H1 (cell line): ENCODE measurements at regions not wholly inside any gene's neighbourhood (a gene's known extent, or its start where the extent isn't known, plus 50 kb on each side); places are given as distances from the start of the nearest gene placed in this dataset.

Source experiments
- CTCF ChIA-PET: fragments of 300-600 bp; sonication (Branson Sonifier 250); formaldehyde crosslinking; loops from one replicate; lab custom pipeline; 2021; ENCODE audit not compliant: partially characterized antibody; lab: Charles Lee
- POLR2A ChIA-PET: fragments of 300-600 bp; sonication (Branson Sonifier 250); formaldehyde crosslinking; loops from one replicate; lab custom pipeline; 2021; ENCODE audit warnings: inconsistent platforms; ENCODE audit not compliant: partially characterized antibody; lab: Charles Lee
- DNase-seq, 2 experiments: peaks; one replicate each; pipeline versions ENCODE4 v3.0.0 to v3.0.0-alpha.2; 2010 to 2022; ENCODE audit warnings: low spot score in 2 of 2, low read depth in 1 of 2, mixed read lengths in 1 of 2
- FAIRE-seq: peaks from 2 replicates; lab custom pipeline; 2011; peaks lifted over from hg19 to GRCh38; lab: Jason Lieb, UNC
- H2AFZ ChIP-seq: 2 replicates; pipeline ENCODE4 v1.8.1; 2012; ENCODE audit warnings: low read length, inconsistent platforms
- H2AK5ac ChIP-seq: 2 replicates; pipeline ENCODE4 v1.6.1; 2013; ENCODE audit warnings: low read depth, low read length
- H2BK120ac ChIP-seq: replicated peaks from 2 replicates; pipeline ENCODE3; 2013; ENCODE audit warnings: low read depth, low read length, inconsistent platforms
- H2BK12ac ChIP-seq: 2 replicates; pipeline ENCODE4 v1.6.1; 2013; ENCODE audit warnings: low read depth, low read length
- H2BK15ac ChIP-seq: 2 replicates; pipeline ENCODE4 v1.6.1; 2013; ENCODE audit warnings: low read length
- H2BK20ac ChIP-seq: 2 replicates; pipeline ENCODE4 v1.6.1; 2013; ENCODE audit warnings: low read length
- H2BK5ac ChIP-seq: 2 replicates; pipeline ENCODE4 v1.6.1; 2013; ENCODE audit warnings: low read depth, low read length
- H3K14ac ChIP-seq: 2 replicates; pipeline ENCODE4 v1.6.1; 2013; ENCODE audit warnings: inconsistent platforms; ENCODE audit not compliant: insufficient read length
- H3K18ac ChIP-seq: 2 replicates; pipeline ENCODE4 v1.6.1; 2013; ENCODE audit warnings: low read length; ENCODE audit errors: extremely low read depth
- H3K23ac ChIP-seq: 2 replicates; pipeline ENCODE4 v1.6.1; 2013; ENCODE audit warnings: inconsistent platforms; ENCODE audit not compliant: insufficient read length
- H3K23me2 ChIP-seq: 2 replicates; pipeline ENCODE4 v1.6.1; 2013; ENCODE audit warnings: low read depth, low read length
- H3K27ac ChIP-seq: 2 replicates; pipeline ENCODE4 v1.6.1; 2011; ENCODE audit warnings: low read depth, low read length, inconsistent platforms
- H3K27me3 ChIP-seq, 4 experiments: replicated peaks in 1 of 4; 1 replicate in 1 of 4; 2 replicates in 3 of 4; pipeline versions ENCODE4 v1.6.1 to v1.8.1; 2011 to 2013; ENCODE audit warnings: low read length in 3 of 4, mild to moderate bottlenecking in 3 of 4, inconsistent platforms in 2 of 4, mixed read lengths in 2 of 4, moderate library complexity in 1 of 4; ENCODE audit not compliant: control insufficient read depth in 3 of 4, insufficient read depth in 3 of 4; ENCODE audit errors: extremely low read depth in 1 of 4
- H3K36me3 ChIP-seq, 4 experiments: 2 replicates each; pipeline versions ENCODE4 v1.6.1 to v1.8.1; 2011 to 2013; ENCODE audit warnings: mild to moderate bottlenecking in 4 of 4, low read length in 3 of 4, moderate library complexity in 2 of 4, control low read depth in 1 of 4, inconsistent platforms in 1 of 4; ENCODE audit not compliant: insufficient read depth in 4 of 4, control insufficient read depth in 2 of 4
- H3K4ac ChIP-seq: replicated peaks from 2 replicates; pipeline ENCODE3; 2013; ENCODE audit warnings: low read length, low read depth, mixed read lengths, inconsistent platforms; ENCODE audit not compliant: insufficient read length
- H3K4me1 ChIP-seq, 4 experiments: replicated peaks in 1 of 4; 1 replicate in 1 of 4; 2 replicates in 3 of 4; pipeline versions ENCODE4 v1.6.1 to v1.8.1; 2011 to 2013; ENCODE audit warnings: low read length in 3 of 4, inconsistent platforms in 2 of 4, mixed read lengths in 1 of 4; ENCODE audit not compliant: insufficient read depth in 4 of 4, control insufficient read depth in 3 of 4
- H3K4me2 ChIP-seq, 2 experiments: 2 replicates each; pipeline versions ENCODE4 v1.6.1 to v1.8.1; 2011 to 2013; ENCODE audit warnings: low read depth in 2 of 2, low read length in 2 of 2, control low read depth in 1 of 2, inconsistent platforms in 1 of 2, mild to moderate bottlenecking in 1 of 2; ENCODE audit not compliant: insufficient read depth in 1 of 2
- H3K4me3 ChIP-seq, 4 experiments: fragments of 200-600, 300-600 bp in 1 of 4; sonication (generic), shearing (Covaris generic), sonication (Bioruptor Twin) in 1 of 4; 2 replicates each; pipeline versions ENCODE4 v1.5.1 to v1.8.1; 2011 to 2016; ENCODE audit warnings: low read length in 4 of 4, low read depth in 3 of 4, control low read depth in 2 of 4, inconsistent platforms in 2 of 4, mild to moderate bottlenecking in 2 of 4, mixed read lengths in 1 of 4, moderate library complexity in 1 of 4; ENCODE audit not compliant: insufficient read depth in 2 of 4; ENCODE audit errors: extremely low read depth in 1 of 4
- H3K56ac ChIP-seq: replicated peaks from 2 replicates; pipeline ENCODE3; 2013; ENCODE audit warnings: low read depth, mild to moderate bottlenecking, mixed read lengths, low read length, inconsistent platforms; ENCODE audit not compliant: insufficient read length
- H3K79me1 ChIP-seq: 2 replicates; pipeline ENCODE4 v1.6.1; 2013; ENCODE audit warnings: low read depth, low read length, control low read depth
- H3K79me2 ChIP-seq, 2 experiments: 2 replicates each; pipeline versions ENCODE4 v1.6.1 to v1.8.1; 2012 to 2013; ENCODE audit warnings: low read length in 2 of 2, mild to moderate bottlenecking in 2 of 2, inconsistent platforms in 1 of 2; ENCODE audit not compliant: insufficient read depth in 2 of 2, control insufficient read depth in 1 of 2
- H3K9ac ChIP-seq, 4 experiments: replicated peaks in 1 of 4; 1 replicate in 1 of 4; 2 replicates in 3 of 4; pipeline versions ENCODE4 v1.6.1 to v1.8.1; 2011 to 2013; ENCODE audit warnings: low read depth in 3 of 4, low read length in 3 of 4, control low read depth in 2 of 4, mild to moderate bottlenecking in 2 of 4, moderate library complexity in 2 of 4, inconsistent platforms in 1 of 4; ENCODE audit errors: extremely low read depth in 1 of 4
- H3K9me3 ChIP-seq, 2 experiments: 2 replicates each; pipeline versions ENCODE4 v1.6.1 to v1.8.1; 2012 to 2013; ENCODE audit warnings: mild to moderate bottlenecking in 2 of 2, moderate library complexity in 2 of 2, control low read depth in 1 of 2, inconsistent platforms in 1 of 2, low read depth in 1 of 2, low read length in 1 of 2, mixed read lengths in 1 of 2; ENCODE audit not compliant: insufficient read depth in 2 of 2
- H4K20me1 ChIP-seq, 2 experiments: replicated peaks in 1 of 2; 2 replicates each; pipeline versions ENCODE3 to v1.8.1; 2011 to 2013; ENCODE audit warnings: inconsistent platforms in 2 of 2, low read length in 2 of 2, mild to moderate bottlenecking in 1 of 2; ENCODE audit not compliant: insufficient read depth in 2 of 2, control insufficient read depth in 1 of 2
- H4K5ac ChIP-seq: 2 replicates; pipeline ENCODE4 v1.6.1; 2013; ENCODE audit warnings: low read length, low read depth, mixed read lengths, inconsistent platforms; ENCODE audit not compliant: insufficient read length
- H4K8ac ChIP-seq: 2 replicates; pipeline ENCODE4 v1.8.0; 2013; ENCODE audit warnings: mild to moderate bottlenecking, moderate library complexity, low read length, inconsistent platforms; ENCODE audit not compliant: insufficient read depth; ENCODE audit errors: extremely low read depth
- H4K91ac ChIP-seq: replicated peaks from 2 replicates; pipeline ENCODE3; 2013; ENCODE audit warnings: low read length, mixed read lengths, inconsistent platforms; ENCODE audit not compliant: insufficient read length
- ASH2L ChIP-seq: fragments of 200-600, 300-600 bp; sonication (generic); IDR thresholded peaks from one replicate; pipeline ENCODE4 v1.7.1; 2017; ENCODE audit warnings: low read length
- CBX5 ChIP-seq: fragments of 300-800, 300-1000 bp; sonication (generic); IDR thresholded peaks from 2 replicates; pipeline ENCODE4 v1.7.1; 2016; ENCODE audit warnings: antibody characterized with exemption, low read length, low read depth
- CEBPB ChIP-seq: IDR thresholded peaks from 2 replicates; pipeline ENCODE4 v1.6.1; 2012; ENCODE audit warnings: low read depth, low read length
- CTBP2 ChIP-seq: IDR thresholded peaks from 2 replicates; pipeline ENCODE4 v1.7.0; 2011; ENCODE audit warnings: borderline replicate concordance, mild to moderate bottlenecking, moderate library complexity, mixed read lengths, low read length; ENCODE audit not compliant: insufficient read depth, insufficient read length
- HDAC2 ChIP-seq, 2 experiments: fragments of 300-600 bp in 1 of 2; sonication (generic) in 1 of 2; IDR thresholded peaks; 2 replicates each; pipeline ENCODE4 v1.6.1; 2011 to 2012; ENCODE audit warnings: low read depth in 2 of 2, low read length in 2 of 2, mild to moderate bottlenecking in 2 of 2, moderate library complexity in 2 of 2, borderline replicate concordance in 1 of 2, inconsistent platforms in 1 of 2
- JUN ChIP-seq: IDR thresholded peaks from 2 replicates; pipeline ENCODE4 v1.6.1; 2011; ENCODE audit warnings: low read depth, mild to moderate bottlenecking, improper control_type of control experiment, low read length
- KDM5A ChIP-seq: fragments of 200-600 bp; IDR thresholded peaks from 2 replicates; pipeline ENCODE4 v1.7.1; 2012; ENCODE audit warnings: mild to moderate bottlenecking, low read length, inconsistent platforms, mixed read lengths
- NANOG ChIP-seq: IDR thresholded peaks from 2 replicates; pipeline ENCODE4 v1.6.1; 2011; ENCODE audit warnings: low read length, low read depth, mild to moderate bottlenecking, inconsistent platforms; ENCODE audit not compliant: insufficient read depth, poor library complexity, severe bottlenecking
- RFX5 ChIP-seq: IDR thresholded peaks from 2 replicates; pipeline ENCODE4 v1.6.1; 2011; ENCODE audit warnings: low read depth, low read length, improper control_type of control experiment, borderline replicate concordance
- RXRA ChIP-seq: IDR thresholded peaks from 2 replicates; pipeline ENCODE4 v1.6.1; 2011; ENCODE audit warnings: low read depth, mild to moderate bottlenecking, low read length, moderate library complexity; ENCODE audit not compliant: insufficient read depth
- SP4 ChIP-seq: IDR thresholded peaks from 2 replicates; pipeline ENCODE4 v1.6.1; 2012; ENCODE audit warnings: low read length, inconsistent platforms
- SRF ChIP-seq: IDR thresholded peaks from 2 replicates; pipeline ENCODE4 v1.6.1; 2011; ENCODE audit warnings: mild to moderate bottlenecking, low read depth, low read length, moderate library complexity
- TCF12 ChIP-seq: IDR thresholded peaks from 2 replicates; pipeline ENCODE4 v1.6.1; 2011; ENCODE audit warnings: low read depth, mild to moderate bottlenecking, low read length
- ZNF274 ChIP-seq: IDR thresholded peaks from 2 replicates; pipeline ENCODE4 v1.7.0; 2012; ENCODE audit warnings: low read length, borderline replicate concordance; ENCODE audit errors: extremely low read depth
- TF ChIP-seq, protein P1 (sequence below): IDR thresholded peaks from 2 replicates; pipeline ENCODE4 v1.6.1; 2012; ENCODE audit warnings: low read length, inconsistent platforms

- Histone ChIP-seq H3K79me2 (no peaks in the 10 kb centered on the region), H3K9me3 (no peaks in the 10 kb centered on the region), H3K23ac (no peak overlapping the region), H3K56ac (no peak overlapping the region), H3K36me3 (no peaks in the 10 kb centered on the region), H3K9ac (no peak overlapping the region), H2AFZ (no peak overlapping the region), H3K4ac (no peak overlapping the region), H4K20me1 (no peaks in the 10 kb centered on the region), H2BK120ac (no peak overlapping the region), H3K27ac (no peak overlapping the region), H3K4me3 (no peak overlapping the region), H3K27me3 (no peaks in the 10 kb centered on the region), H2BK20ac (no peak overlapping the region), H2BK15ac (no peak overlapping the region), H3K79me1 (no peaks in the 10 kb centered on the region), H2BK5ac (no peak overlapping the region), H3K4me1 (no peaks in the 10 kb centered on the region), H3K14ac (no peak overlapping the region), H2AK5ac (no peak overlapping the region), H4K5ac (no peak overlapping the region), H4K91ac (no peak overlapping the region), H2BK12ac (no peak overlapping the region)
- POLR2A ChIA-PET = no interaction called here
- CTCF ChIA-PET = no interaction called here
- DNase-seq = no peak
- TF ChIP-seq JUN (no peak), KDM5A (no peak), SRF (no peak), ZNF274 (no peak), CEBPB (no peak), NANOG (no peak), TCF12 (no peak), SP4 (no peak), HDAC2 (IDR thresholded peaks at IDR 0.05; ENCODE audit: borderline replicate concordance in 1 of 2, low read depth in 2 of 2, low read length in 2 of 2) (no peak), RXRA (no peak), CBX5 (no peak), CTBP2 (no peak), ASH2L (no peak), RFX5 (no peak)
- TF ChIP-seq, protein P1, sequence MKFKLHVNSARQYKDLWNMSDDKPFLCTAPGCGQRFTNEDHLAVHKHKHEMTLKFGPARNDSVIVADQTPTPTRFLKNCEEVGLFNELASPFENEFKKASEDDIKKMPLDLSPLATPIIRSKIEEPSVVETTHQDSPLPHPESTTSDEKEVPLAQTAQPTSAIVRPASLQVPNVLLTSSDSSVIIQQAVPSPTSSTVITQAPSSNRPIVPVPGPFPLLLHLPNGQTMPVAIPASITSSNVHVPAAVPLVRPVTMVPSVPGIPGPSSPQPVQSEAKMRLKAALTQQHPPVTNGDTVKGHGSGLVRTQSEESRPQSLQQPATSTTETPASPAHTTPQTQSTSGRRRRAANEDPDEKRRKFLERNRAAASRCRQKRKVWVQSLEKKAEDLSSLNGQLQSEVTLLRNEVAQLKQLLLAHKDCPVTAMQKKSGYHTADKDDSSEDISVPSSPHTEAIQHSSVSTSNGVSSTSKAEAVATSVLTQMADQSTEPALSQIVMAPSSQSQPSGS = no peak
- TF ChIP-seq, all 59 proteins: peak for 0
- no peak for FAIRE-seq
- H4K8ac ChIP-seq = no peak overlapping the region
- H3K23me2 ChIP-seq = no peaks in the 10 kb centered on the region
- no peak overlapping the region for H3K4me2 ChIP-seq
- no peak overlapping the region for H3K18ac ChIP-seq
Observed at GRCh38 chr14:30064454-30064853, 136.8 kb upstream of the PRKD1 start.
